Gastroesophageal sphincter (tissue), 3 donors: ENCODE measurements at regions not wholly inside any gene's neighbourhood (a gene's known extent, or its start where the extent isn't known, plus 50 kb on each side); places are given as distances from the start of the nearest gene placed in this dataset.

Experiments
- POLR2AphosphoS5 ChIP-seq: sonication (generic); formaldehyde crosslinking; IDR thresholded peaks from one replicate; pipeline ENCODE4 v1.6.1; 2017; ENCODE audit warnings: antibody characterized with exemption
- TF ChIP-seq, protein P1 (sequence below), 4 experiments: fragments of 200-600 bp in 2 of 4; fragments of 450-650 bp in 2 of 4; sonication (generic) in 1 of 4; IDR thresholded peaks; one replicate each; pipeline ENCODE4 v1.5.1; 2017 to 2019; ENCODE audit warnings: antibody characterized with exemption in 4 of 4, mild to moderate bottlenecking in 2 of 4, moderate library complexity in 2 of 4

DNA sequence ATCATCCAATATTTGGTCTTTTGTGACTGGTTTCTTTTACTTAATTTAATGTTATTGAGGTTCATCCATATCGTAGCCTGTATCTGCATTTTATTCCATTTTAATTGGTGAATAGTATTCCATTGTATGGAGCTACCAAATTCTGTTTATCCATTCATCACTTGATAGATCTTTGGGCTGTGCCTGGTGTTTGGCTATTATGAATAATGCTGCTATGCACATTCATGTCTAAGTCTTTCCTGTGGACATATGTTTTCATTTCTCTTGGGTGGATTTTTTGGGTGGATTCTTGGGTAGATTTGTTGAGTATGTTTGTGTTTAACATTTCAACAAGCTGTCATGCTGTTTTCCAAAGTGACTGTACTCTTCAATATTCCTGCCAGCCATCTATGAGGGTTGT is 52.5 kb upstream of the NEDD4L start:
- TF ChIP-seq, protein P1, sequence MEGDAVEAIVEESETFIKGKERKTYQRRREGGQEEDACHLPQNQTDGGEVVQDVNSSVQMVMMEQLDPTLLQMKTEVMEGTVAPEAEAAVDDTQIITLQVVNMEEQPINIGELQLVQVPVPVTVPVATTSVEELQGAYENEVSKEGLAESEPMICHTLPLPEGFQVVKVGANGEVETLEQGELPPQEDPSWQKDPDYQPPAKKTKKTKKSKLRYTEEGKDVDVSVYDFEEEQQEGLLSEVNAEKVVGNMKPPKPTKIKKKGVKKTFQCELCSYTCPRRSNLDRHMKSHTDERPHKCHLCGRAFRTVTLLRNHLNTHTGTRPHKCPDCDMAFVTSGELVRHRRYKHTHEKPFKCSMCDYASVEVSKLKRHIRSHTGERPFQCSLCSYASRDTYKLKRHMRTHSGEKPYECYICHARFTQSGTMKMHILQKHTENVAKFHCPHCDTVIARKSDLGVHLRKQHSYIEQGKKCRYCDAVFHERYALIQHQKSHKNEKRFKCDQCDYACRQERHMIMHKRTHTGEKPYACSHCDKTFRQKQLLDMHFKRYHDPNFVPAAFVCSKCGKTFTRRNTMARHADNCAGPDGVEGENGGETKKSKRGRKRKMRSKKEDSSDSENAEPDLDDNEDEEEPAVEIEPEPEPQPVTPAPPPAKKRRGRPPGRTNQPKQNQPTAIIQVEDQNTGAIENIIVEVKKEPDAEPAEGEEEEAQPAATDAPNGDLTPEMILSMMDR (IDR thresholded peaks at IDR 0.05) = no peak
- TF ChIP-seq POLR2AphosphoS5 = no peak
